Amniotic stem cell (primary cell): ENCODE measurements at regions not wholly inside any gene's neighbourhood (a gene's known extent, or its start where the extent isn't known, plus 50 kb on each side); places are given as distances from the start of the nearest gene placed in this dataset.

Source experiments
- DNase-seq: peaks from one replicate; lab custom pipeline; 2025; lab: John Stamatoyannopoulos, UW

GRCh38 chr10:27599546-27599945 lies 95.4 kb downstream of the RAB18 start:
- no peak for DNase-seq

- no peak for DNase-seq
Measured at GRCh38 chr10:27600930-27601329, 96.8 kb downstream of the RAB18 start.

- DNase-seq, result no peak
Measured at GRCh38 chr10:27601503-27601902, 97.4 kb downstream of the RAB18 start.

GRCh38 chr10:27601946-27602538 lies 97.9 kb downstream of the RAB18 start:
- no peak for DNase-seq

- DNase-seq, result no peak
Measured at GRCh38 chr10:27603104-27603503, 99.0 kb downstream of the RAB18 start.

- no peak for DNase-seq
Measured at GRCh38 chr10:27605318-27605717, 101.2 kb downstream of the RAB18 start.

GRCh38 chr10:27607591-27607990 lies 103.5 kb downstream of the RAB18 start:
- DNase-seq, result no peak

- peak; percentile 7 for DNase-seq
Measured at GRCh38 chr10:27611236-27611635, 107.1 kb downstream of the RAB18 start.

GRCh38 chr10:27611744-27612550 lies 107.8 kb downstream of the RAB18 start:
- no peak for DNase-seq

- DNase-seq, result no peak
Measured at GRCh38 chr10:27612551-27613035, 108.5 kb downstream of the RAB18 start.

- no peak for DNase-seq
Measured at GRCh38 chr10:27614776-27615175, 110.7 kb downstream of the RAB18 start.

GRCh38 chr10:27618036-27618615 lies 114.0 kb downstream of the RAB18 start:
- no peak for DNase-seq

- no peak for DNase-seq
Measured at GRCh38 chr10:27618906-27619305, 114.8 kb downstream of the RAB18 start.

GRCh38 chr10:27619329-27619728 lies 115.2 kb downstream of the RAB18 start:
- no peak for DNase-seq

GRCh38 chr10:27620430-27621397 lies 116.6 kb downstream of the RAB18 start:
- peak; percentile 14 for DNase-seq

GRCh38 chr10:27621461-27621860 lies 117.4 kb downstream of the RAB18 start:
- DNase-seq, result no peak

- no peak for DNase-seq
Measured at GRCh38 chr10:27622596-27622995, 118.5 kb downstream of the RAB18 start.
